Lung microvascular endothelial cell (primary cell): ENCODE measurements at regions not wholly inside any gene's neighbourhood (a gene's known extent, or its start where the extent isn't known, plus 50 kb on each side); places are given as distances from the start of the nearest gene placed in this dataset.
A peak's percentile ranks its signal among the peaks of the same experiment; 100 is the strongest.

Experiments used
- DNase-seq, 2 donors: peaks; one replicate each; pipeline versions ENCODE4 v3.0.0 to v3.0.0-alpha.2; 2010; ENCODE audit warnings: low read depth in 2 of 2

DNA sequence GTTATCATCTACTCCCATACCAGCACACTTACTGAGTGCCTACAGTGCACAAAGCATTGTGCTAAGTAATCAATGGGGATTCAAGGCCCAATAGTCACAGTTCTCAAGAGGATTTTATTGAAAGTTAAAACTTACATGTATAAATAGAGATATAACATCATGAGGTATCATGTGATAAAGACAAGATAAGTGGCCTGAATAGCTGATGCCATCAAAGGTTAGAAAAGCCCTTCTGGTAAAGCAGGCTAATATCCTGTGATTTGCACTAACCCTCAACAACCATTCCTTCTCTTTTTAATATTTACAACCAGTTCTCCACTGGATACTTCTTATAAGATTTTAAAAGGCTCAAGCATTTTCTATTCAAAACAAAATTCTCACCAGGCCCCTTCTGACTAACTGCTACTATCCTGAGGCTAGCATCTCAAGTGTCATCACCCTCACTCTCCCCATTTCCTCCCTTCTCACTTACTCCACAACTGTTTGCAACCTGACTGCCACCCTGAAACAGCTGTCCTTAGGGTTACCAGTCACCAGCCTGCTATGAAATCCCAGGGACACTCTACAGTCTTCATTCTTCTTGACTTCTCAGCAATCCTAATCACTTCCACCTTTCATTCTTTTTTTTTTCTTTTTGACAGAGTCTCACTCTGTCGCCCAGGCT lies 377.9 kb downstream of the ENC1 start:
- DNase-seq, result no peak

DNA sequence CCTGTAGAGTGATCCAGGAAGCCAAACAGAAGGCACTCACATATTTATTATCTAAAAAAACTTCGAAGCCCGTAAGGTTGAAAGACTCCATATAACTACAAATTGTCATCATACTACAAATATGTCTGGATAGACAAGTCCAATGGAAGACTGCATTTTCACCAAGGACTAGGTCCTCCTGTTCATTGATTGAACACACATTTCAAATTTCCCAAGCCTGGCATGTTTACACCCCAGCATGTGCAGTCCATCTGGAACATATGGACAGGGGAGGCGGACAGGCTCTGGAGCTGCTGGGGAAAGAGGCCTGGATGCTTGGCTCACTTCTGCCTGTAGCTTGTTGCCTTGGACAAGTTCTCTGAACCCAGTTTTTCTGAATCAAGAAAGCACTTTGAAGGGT lies 378.7 kb downstream of the ENC1 start:
- DNase-seq, result no peak

DNA sequence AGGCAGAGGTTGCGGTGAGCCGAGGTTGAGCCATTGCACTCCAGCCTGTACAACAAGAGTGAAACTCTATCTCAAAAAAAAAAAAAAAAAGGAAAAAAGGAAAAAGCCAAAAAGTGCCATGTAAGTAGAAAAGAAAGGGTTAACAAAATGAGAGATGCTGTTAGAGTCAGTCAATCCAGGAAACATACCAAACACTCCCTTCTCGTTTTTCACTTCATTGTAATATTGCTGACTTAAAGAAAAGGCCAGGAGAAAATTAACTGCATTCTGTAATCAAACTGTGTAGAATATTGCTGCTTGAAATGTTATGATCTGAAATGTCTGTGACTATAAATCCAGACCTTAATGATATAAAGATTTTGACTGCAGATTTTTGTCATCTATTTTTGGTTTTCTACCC lies 379.1 kb downstream of the ENC1 start:
- DNase-seq, result no peak

DNA sequence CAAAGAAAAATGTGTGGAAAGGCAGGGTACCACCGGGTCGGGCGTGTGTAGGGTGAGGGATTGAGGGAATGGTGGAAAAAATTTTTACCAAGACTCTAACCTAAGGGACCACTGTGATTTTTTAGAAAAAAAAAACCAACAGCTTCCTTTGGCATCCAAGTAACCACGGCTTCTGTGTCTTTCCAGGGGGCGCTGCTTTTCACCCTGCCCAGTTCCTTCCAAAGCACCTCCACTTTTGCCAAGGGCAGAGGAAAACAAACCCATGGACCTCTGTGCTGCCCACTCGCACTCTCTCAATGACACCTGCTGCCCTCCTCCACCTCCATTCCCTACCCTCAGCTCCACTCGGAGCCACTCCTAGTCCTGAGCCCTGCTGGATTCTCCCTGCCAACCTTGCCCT lies 381.0 kb downstream of the ENC1 start:
- DNase-seq, result no peak

GRCh38 chr5:74258314-74258665 lies 382.2 kb downstream of the ENC1 start:
- DNase-seq, result no peak

- DNase-seq, result no peak
These were observed 382.7 kb downstream of the ENC1 start for GRCh38 chr5:74257645-74258313.

GRCh38 chr5:74257060-74257527 lies 383.4 kb downstream of the ENC1 start:
- no peak for DNase-seq

DNA sequence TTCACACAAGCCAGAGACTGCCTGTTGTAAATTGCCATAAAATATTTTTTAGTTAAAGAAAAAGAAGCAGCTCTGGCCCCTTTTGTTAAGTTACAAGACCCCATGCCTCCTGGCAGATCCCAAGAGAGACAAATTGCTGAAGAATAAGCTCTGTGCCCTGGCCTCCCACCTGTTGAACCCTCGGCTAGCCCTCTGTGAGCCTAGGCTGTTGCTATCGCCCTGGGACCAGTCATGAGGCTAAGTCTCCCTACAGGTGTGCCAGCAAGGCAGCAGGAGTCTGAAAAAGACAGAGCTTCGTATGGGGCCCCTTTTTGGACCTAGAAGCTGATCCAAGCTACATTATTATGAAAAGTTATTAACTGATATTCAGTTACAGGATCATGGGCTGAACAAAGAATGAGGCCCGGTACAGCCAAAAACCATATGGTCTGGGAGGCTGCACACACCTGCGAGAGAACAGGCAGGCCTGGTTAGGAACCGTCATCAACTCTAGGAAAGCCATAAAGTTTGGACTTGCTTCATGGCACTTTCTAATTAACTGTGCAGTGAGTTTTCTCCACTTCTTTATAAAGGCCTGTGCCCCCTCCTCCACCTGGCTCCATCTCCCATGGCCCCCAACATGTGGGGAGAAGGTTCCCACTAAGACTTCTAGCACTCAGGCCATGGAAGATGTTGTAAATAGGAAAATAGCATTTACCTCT lies 384.7 kb downstream of the ENC1 start:
- DNase-seq, result no peak

DNA sequence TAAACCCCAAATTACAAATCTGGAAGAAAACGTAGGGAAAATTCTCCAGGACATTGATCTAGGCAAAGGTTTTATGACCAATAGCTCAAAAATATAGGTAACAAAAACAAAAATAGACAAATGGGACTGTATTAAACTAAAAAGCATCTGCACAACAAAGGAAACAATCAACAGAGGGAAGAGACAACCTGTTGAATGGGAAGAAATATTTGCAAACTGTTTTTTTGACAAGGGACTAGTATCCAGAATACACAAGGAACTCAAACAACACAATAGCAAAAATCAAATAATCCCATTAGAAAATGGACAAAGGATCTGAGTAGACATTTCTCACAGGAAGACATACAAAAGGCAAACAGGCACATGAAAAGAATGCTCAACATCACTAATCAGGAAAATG lies 386.3 kb downstream of the ENC1 start:
- DNase-seq, result no peak

- DNase-seq, result no peak
These were observed 388.5 kb downstream of the ENC1 start for GRCh38 chr5:74252044-74252443.

DNA sequence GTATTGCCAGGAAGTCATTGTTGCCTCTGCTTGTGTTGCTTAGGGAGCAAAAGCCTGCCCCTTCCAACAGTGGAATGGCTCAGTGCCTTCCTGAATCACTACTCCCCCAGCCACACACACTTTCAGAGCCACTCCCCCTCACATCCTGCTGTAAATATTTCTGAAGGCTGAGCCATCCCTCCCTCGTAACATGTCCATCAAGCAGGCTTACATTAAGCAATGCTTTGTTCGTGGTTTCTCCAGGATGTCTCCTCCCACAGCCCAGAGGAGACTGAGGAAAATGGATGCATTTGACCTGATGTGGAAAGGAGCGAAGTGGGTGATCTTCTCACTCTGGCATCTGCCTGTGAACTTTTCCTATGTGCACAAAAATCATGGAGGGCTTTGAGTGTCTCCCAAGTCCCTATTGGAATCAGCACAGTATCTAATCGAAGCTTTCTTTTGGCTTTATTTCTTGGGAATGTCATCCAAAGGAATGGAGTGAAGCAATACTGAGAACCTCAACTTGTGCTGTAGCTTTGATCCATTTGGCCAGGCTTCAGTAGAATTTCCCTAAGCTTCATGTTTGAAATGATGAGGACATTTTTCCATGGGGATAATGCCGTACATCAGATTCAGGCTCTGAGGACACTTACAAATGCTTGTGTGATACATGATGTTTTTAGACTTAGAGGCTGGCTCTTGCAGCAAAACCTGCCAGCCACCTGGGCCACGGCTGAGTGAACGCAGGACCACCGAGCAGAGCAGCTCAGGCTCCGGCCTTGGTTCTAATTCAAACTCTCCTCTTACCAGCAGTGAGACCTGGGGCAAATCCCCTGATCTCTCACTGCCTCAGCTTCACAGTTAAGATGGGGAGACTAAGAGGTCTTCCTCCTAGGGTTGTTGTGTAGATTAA lies 389.1 kb downstream of the ENC1 start:
- peak; percentile 62 to 94 for DNase-seq

GRCh38 chr5:74250304-74251102 lies 390.0 kb downstream of the ENC1 start:
- no peak for DNase-seq

DNA sequence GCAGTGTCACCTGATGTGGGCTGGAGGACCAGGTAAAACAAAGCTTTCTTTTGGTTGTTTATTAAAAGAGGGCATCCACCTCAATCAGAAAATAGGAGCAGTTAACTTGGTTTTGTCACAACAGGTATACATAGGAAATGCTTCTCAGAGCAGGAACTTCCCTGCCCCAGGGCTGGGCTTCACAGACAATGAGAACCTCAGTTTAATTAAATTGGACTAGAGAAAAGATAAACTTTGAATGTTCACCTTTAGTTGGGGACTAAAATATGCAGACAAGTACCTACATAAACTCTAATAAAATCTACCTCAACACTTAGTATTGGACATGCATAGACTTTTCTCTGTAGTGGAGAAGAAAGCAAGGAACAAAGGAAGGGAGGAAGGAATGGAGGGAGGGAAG lies 392.0 kb downstream of the ENC1 start:
- no peak for DNase-seq

GRCh38 chr5:74244406-74244805 lies 396.1 kb downstream of the ENC1 start:
- DNase-seq, result no peak

DNA sequence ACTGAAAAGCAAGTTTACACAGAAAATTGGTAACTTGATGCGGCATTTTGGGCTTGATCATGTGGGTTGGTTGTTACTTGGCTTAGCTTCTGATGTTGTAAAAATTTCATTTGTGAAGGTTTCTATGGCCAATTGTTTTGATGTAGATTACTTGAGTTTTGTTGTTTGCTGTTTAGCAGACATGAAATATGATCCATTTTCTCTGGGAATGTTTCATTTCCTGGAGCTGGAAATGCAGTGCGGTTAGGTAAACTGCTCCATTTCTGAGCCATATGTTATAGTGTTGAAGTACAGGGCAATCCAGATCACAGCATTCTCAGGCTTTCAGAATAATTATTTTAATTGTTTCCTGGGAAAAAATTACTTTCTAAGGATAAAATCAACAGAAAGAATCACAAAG lies 396.9 kb downstream of the ENC1 start:
- peak; percentile 2 to 23 for DNase-seq

- no peak for DNase-seq
These were observed 398.0 kb downstream of the ENC1 start for GRCh38 chr5:74242516-74242915.

GRCh38 chr5:74241751-74242140 lies 398.8 kb downstream of the ENC1 start:
- DNase-seq, result no peak

GRCh38 chr5:74240783-74241750 lies 399.5 kb downstream of the ENC1 start:
- DNase-seq, result peak in 1 of 2 donors; percentile 7

- no peak for DNase-seq
These were observed 401.3 kb downstream of the ENC1 start for GRCh38 chr5:74239261-74239660.
